DOHH2 (cell line): ENCODE measurements at regions not wholly inside any gene's neighbourhood (a gene's known extent, or its start where the extent isn't known, plus 50 kb on each side); places are given as distances from the start of the nearest gene placed in this dataset.

Experiments
- CTCF ChIP-seq: fragments of 200-600 bp; sonication (generic); IDR thresholded peaks from one replicate; pipeline ENCODE4 v1.5.1; 2014; ENCODE audit warnings: antibody characterized with exemption, mild to moderate bottlenecking, low read depth, low read length; ENCODE audit not compliant: poor library complexity, severe bottlenecking
- EZH2phosphoT487 ChIP-seq: fragments of 200-600 bp; sonication (generic); IDR thresholded peaks from 2 replicates; pipeline ENCODE4 v1.6.1; 2017; ENCODE audit warnings: borderline replicate concordance, mild to moderate bottlenecking, antibody characterized with exemption, low read length, moderate library complexity, mixed read lengths

- no peak for TF ChIP-seq CTCF
- TF ChIP-seq EZH2phosphoT487 = no peak
Observed at GRCh38 chr5:81859624-81860023, 108.7 kb upstream of the SSBP2 start.
